ENCODE measurements at regions not wholly inside any gene's neighbourhood (a gene's known extent, or its start where the extent isn't known, plus 50 kb on each side); places are given as distances from the start of the nearest gene placed in this dataset.

GRCh38 chr2:7586898-7587297 is 669.7 kb downstream of the RNF144A start:
- TF ChIP-seq CTCF (conservative IDR thresholded peaks at IDR 0.05; ENCODE audit: low read depth, low read length), result no peak
- no peak overlapping the region for H3K9ac ChIP-seq
- H3K27me3 ChIP-seq (ENCODE audit: insufficient read depth, low read depth), result no peaks in the 10 kb centered on the region
- H3K27ac ChIP-seq, result no peak overlapping the region
- no peaks in the 10 kb centered on the region for H3K79me2 ChIP-seq (ENCODE audit: insufficient read depth, low read depth)
- no peaks in the 10 kb centered on the region for H3K36me3 ChIP-seq (ENCODE audit: insufficient read depth)
- H3K4me2 ChIP-seq, result no peak overlapping the region
- H3K4me1 ChIP-seq (ENCODE audit: low read depth, poor library complexity, severe bottlenecking), result no peaks in the 10 kb centered on the region
- H4K20me1 ChIP-seq (ENCODE audit: insufficient read depth), result no peaks in the 10 kb centered on the region
- H2AFZ ChIP-seq (ENCODE audit: low read depth), result no peak overlapping the region
- H3K4me3 ChIP-seq (IDR thresholded peaks at IDR 0.05; ENCODE audit: insufficient read depth, low read depth, low read length), result no peak overlapping the region

- no peak for TF ChIP-seq CTCF (conservative IDR thresholded peaks at IDR 0.05; ENCODE audit: low read depth, low read length)
These were observed 671.1 kb downstream of the RNF144A start for GRCh38 chr2:7588295-7588694.

GRCh38 chr2:7592618-7593140 is 675.5 kb downstream of the RNF144A start:
- Histone ChIP-seq H3K79me2 (ENCODE audit: insufficient read depth, low read depth) (no peaks in the 10 kb centered on the region), H3K27ac (no peak overlapping the region), H3K27me3 (ENCODE audit: insufficient read depth, low read depth) (no peaks in the 10 kb centered on the region), H4K20me1 (ENCODE audit: insufficient read depth) (no peaks in the 10 kb centered on the region), H2AFZ (ENCODE audit: low read depth) (no peak overlapping the region), H3K4me2 (no peak overlapping the region), H3K4me1 (ENCODE audit: low read depth, poor library complexity, severe bottlenecking) (no peaks in the 10 kb centered on the region), H3K36me3 (ENCODE audit: insufficient read depth) (no peaks in the 10 kb centered on the region), H3K9ac (no peak overlapping the region), H3K4me3 (IDR thresholded peaks at IDR 0.05; ENCODE audit: insufficient read depth, low read depth, low read length) (no peak overlapping the region)
- no peak for TF ChIP-seq CTCF (conservative IDR thresholded peaks at IDR 0.05; ENCODE audit: low read depth, low read length)

More at GRCh38 chr2:7588295-7588694, 671.1 kb downstream of the RNF144A start:
- no peak overlapping the region for H3K4me3 ChIP-seq (IDR thresholded peaks at IDR 0.05; ENCODE audit: insufficient read depth, low read depth, low read length)
- no peaks in the 10 kb centered on the region for H3K4me1 ChIP-seq (ENCODE audit: low read depth, poor library complexity, severe bottlenecking)
- no peaks in the 10 kb centered on the region for H4K20me1 ChIP-seq (ENCODE audit: insufficient read depth)
- H3K79me2 ChIP-seq (ENCODE audit: insufficient read depth, low read depth), result no peaks in the 10 kb centered on the region
- H3K27ac ChIP-seq, result no peak overlapping the region
- H3K9ac ChIP-seq, result no peak overlapping the region
- H2AFZ ChIP-seq (ENCODE audit: low read depth), result no peak overlapping the region
- no peaks in the 10 kb centered on the region for H3K27me3 ChIP-seq (ENCODE audit: insufficient read depth, low read depth)
- no peaks in the 10 kb centered on the region for H3K36me3 ChIP-seq (ENCODE audit: insufficient read depth)
- no peak overlapping the region for H3K4me2 ChIP-seq

- Histone ChIP-seq H4K20me1 (ENCODE audit: insufficient read depth) (no peaks in the 10 kb centered on the region), H3K4me2 (no peak overlapping the region), H3K9ac (no peak overlapping the region), H3K4me3 (IDR thresholded peaks at IDR 0.05; ENCODE audit: insufficient read depth, low read depth, low read length) (no peak overlapping the region), H3K4me1 (ENCODE audit: low read depth, poor library complexity, severe bottlenecking) (no peaks in the 10 kb centered on the region), H3K36me3 (ENCODE audit: insufficient read depth) (no peaks in the 10 kb centered on the region), H3K79me2 (ENCODE audit: insufficient read depth, low read depth) (no peaks in the 10 kb centered on the region), H3K27ac (no peak overlapping the region), H3K27me3 (ENCODE audit: insufficient read depth, low read depth) (no peaks in the 10 kb centered on the region), H2AFZ (ENCODE audit: low read depth) (no peak overlapping the region)
- no peak for TF ChIP-seq CTCF (conservative IDR thresholded peaks at IDR 0.05; ENCODE audit: low read depth, low read length)
These were observed 676.1 kb downstream of the RNF144A start for GRCh38 chr2:7593360-7593759.

Data from KMS-11 (cell line).